ENCODE measurements at regions not wholly inside any gene's neighbourhood (a gene's known extent, or its start where the extent isn't known, plus 50 kb on each side); places are given as distances from the start of the nearest gene placed in this dataset.

DNA sequence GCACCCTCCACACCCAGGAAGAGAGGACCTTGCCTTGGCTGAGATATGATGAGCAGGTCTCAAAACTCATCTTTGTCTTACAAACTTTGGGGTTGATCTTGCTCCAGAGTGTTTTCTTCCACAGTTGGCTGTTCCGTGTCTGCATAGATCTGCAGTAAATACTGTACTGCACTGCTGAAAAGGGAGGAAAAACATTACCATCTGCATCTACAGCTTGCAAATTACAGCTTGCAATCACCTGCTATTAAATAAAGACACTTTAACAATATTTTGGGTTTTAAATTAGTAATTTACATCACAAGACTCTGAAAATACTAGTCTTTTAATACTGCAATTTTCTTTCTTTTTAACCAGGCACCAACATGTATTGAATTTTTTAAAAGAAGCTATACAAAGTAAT, 499.5 kb downstream of the STIM2 start:
- no peak for TF ChIP-seq POLR2AphosphoS5 (IDR thresholded peaks at IDR 0.05)
- TF ChIP-seq, protein P1, sequence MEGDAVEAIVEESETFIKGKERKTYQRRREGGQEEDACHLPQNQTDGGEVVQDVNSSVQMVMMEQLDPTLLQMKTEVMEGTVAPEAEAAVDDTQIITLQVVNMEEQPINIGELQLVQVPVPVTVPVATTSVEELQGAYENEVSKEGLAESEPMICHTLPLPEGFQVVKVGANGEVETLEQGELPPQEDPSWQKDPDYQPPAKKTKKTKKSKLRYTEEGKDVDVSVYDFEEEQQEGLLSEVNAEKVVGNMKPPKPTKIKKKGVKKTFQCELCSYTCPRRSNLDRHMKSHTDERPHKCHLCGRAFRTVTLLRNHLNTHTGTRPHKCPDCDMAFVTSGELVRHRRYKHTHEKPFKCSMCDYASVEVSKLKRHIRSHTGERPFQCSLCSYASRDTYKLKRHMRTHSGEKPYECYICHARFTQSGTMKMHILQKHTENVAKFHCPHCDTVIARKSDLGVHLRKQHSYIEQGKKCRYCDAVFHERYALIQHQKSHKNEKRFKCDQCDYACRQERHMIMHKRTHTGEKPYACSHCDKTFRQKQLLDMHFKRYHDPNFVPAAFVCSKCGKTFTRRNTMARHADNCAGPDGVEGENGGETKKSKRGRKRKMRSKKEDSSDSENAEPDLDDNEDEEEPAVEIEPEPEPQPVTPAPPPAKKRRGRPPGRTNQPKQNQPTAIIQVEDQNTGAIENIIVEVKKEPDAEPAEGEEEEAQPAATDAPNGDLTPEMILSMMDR (IDR thresholded peaks at IDR 0.05): no peak
- TF ChIP-seq POLR2A (IDR thresholded peaks at IDR 0.05; ENCODE audit: low read depth): no peak
- no peak for TF ChIP-seq EP300 (IDR thresholded peaks at IDR 0.05)

All from esophagus muscularis mucosa (tissue), 4 donors.